Fibroblast of lung (primary cell): ENCODE measurements at regions not wholly inside any gene's neighbourhood (a gene's known extent, or its start where the extent isn't known, plus 50 kb on each side); places are given as distances from the start of the nearest gene placed in this dataset.

Source experiments
- DNase-seq, 2 donors: peaks; one replicate each; pipeline versions ENCODE4 v3.0.0 to v3.0.0-alpha.2; 2010; ENCODE audit warnings: low read depth in 2 of 2
- H2AFZ ChIP-seq: 2 replicates; pipeline ENCODE4 v1.5.1; 2012; ENCODE audit warnings: low read length, control low read depth, inconsistent platforms
- H3K27ac ChIP-seq: 2 replicates; pipeline ENCODE4 v1.5.1; 2011; ENCODE audit warnings: low read length, control low read depth; ENCODE audit not compliant: insufficient read depth
- H3K27me3 ChIP-seq: 2 replicates; pipeline ENCODE4 v1.5.1; 2011; ENCODE audit warnings: mild to moderate bottlenecking, low read length; ENCODE audit not compliant: control insufficient read depth, insufficient read depth
- H3K36me3 ChIP-seq: 2 replicates; pipeline ENCODE4 v1.5.1; 2011; ENCODE audit warnings: low read length; ENCODE audit not compliant: control insufficient read depth, insufficient read depth
- H3K4me1 ChIP-seq: 2 replicates; pipeline ENCODE4 v1.5.1; 2011; ENCODE audit warnings: low read length; ENCODE audit not compliant: control insufficient read depth, insufficient read depth; ENCODE audit errors: extremely low read depth
- H3K4me2 ChIP-seq: 2 replicates; pipeline ENCODE4 v1.5.1; 2011; ENCODE audit warnings: low read length, control low read depth; ENCODE audit not compliant: insufficient read depth; ENCODE audit errors: extremely low read depth
- H3K4me3 ChIP-seq, 4 experiments: fragments of 200-600 bp in 1 of 4; sonication (generic) in 1 of 4; replicated peaks in 1 of 4; 2 replicates each; pipeline ENCODE4 v1.5.1; 2011 to 2016; ENCODE audit warnings: low read length in 4 of 4, low read depth in 3 of 4, mild to moderate bottlenecking in 3 of 4, control low read depth in 2 of 4, inconsistent platforms in 1 of 4, mixed read lengths in 1 of 4; ENCODE audit not compliant: insufficient read depth in 1 of 4; ENCODE audit errors: control extremely low read depth in 1 of 4
- H3K79me2 ChIP-seq: 2 replicates; pipeline ENCODE4 v1.5.1; 2012; ENCODE audit warnings: mild to moderate bottlenecking, low read length, inconsistent platforms; ENCODE audit not compliant: control insufficient read depth, insufficient read depth
- H3K9ac ChIP-seq: 2 replicates; pipeline ENCODE4 v1.5.1; 2011; ENCODE audit warnings: mild to moderate bottlenecking, low read length, control low read depth; ENCODE audit not compliant: insufficient read depth
- H3K9me3 ChIP-seq: 2 replicates; pipeline ENCODE4 v1.5.1; 2012; ENCODE audit warnings: low read depth, low read length; ENCODE audit not compliant: control insufficient read depth, insufficient read depth
- H4K20me1 ChIP-seq: 2 replicates; pipeline ENCODE4 v1.5.1; 2011; ENCODE audit warnings: low read length; ENCODE audit not compliant: control insufficient read depth, insufficient read depth; ENCODE audit errors: extremely low read depth
- EZH2 ChIP-seq: IDR thresholded peaks from 2 replicates; pipeline ENCODE4 v1.5.1; 2012; ENCODE audit warnings: low read length, control low read depth, mild to moderate bottlenecking; ENCODE audit errors: missing control alignments
- TF ChIP-seq, protein P1 (sequence below), 2 donors: IDR thresholded peaks in 1 of 2; conservative IDR thresholded peaks in 1 of 2; 1 replicate in 1 of 2; 2 replicates in 1 of 2; pipeline ENCODE4 v1.5.1; 2011 to 2012; ENCODE audit warnings: low read length in 2 of 2, control low read depth in 1 of 2, inconsistent platforms in 1 of 2, low read depth in 1 of 2, mild to moderate bottlenecking in 1 of 2

DNA sequence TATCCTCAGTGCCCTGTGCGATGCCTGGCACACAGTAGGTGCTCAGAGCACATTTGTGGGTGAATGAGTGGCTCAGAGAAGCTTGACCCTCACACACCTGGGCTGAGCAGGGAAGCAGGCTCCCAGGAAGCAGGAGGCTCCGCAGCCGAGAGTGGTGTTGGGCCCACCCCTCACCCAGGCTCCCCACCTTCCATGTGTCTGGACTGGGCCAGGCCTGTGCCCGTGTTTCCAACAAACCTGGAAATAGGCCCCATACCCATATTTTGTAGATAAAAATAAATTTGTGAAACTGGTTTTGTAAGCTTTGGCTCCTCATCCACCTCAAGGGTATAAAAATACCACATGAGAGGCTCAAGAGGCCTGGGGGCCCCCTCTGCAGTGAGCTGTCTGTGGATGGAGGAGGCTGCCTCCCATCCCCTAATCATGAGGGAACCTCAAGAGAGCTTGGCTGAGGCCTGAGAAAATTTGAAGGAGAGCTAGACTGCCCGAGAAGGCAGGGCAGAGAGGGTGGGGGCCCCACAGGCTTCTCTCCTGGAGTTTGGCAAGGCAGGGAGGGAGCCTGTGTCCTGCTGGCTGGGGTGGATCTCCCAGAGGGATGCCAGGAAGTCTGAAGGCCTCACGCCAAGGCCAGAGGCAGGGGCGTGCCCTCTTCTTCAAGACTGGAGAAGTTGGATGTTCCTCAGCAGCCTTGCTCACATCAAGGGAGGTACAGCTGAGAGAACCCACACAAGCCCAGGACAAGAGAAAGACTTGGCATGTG, 147.0 kb upstream of the NECTIN1 start:
- no peak for DNase-seq
- H3K4me1 ChIP-seq: no peaks in the 10 kb centered on the region
- TF ChIP-seq, protein P1, sequence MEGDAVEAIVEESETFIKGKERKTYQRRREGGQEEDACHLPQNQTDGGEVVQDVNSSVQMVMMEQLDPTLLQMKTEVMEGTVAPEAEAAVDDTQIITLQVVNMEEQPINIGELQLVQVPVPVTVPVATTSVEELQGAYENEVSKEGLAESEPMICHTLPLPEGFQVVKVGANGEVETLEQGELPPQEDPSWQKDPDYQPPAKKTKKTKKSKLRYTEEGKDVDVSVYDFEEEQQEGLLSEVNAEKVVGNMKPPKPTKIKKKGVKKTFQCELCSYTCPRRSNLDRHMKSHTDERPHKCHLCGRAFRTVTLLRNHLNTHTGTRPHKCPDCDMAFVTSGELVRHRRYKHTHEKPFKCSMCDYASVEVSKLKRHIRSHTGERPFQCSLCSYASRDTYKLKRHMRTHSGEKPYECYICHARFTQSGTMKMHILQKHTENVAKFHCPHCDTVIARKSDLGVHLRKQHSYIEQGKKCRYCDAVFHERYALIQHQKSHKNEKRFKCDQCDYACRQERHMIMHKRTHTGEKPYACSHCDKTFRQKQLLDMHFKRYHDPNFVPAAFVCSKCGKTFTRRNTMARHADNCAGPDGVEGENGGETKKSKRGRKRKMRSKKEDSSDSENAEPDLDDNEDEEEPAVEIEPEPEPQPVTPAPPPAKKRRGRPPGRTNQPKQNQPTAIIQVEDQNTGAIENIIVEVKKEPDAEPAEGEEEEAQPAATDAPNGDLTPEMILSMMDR (conservative IDR thresholded peaks at IDR 0.05 in 1 of 2, IDR thresholded peaks at IDR 0.05 in 1 of 2; ENCODE audit: low read depth in 1 of 2, low read length in 2 of 2): no peak
- TF ChIP-seq EZH2: no peak

DNA sequence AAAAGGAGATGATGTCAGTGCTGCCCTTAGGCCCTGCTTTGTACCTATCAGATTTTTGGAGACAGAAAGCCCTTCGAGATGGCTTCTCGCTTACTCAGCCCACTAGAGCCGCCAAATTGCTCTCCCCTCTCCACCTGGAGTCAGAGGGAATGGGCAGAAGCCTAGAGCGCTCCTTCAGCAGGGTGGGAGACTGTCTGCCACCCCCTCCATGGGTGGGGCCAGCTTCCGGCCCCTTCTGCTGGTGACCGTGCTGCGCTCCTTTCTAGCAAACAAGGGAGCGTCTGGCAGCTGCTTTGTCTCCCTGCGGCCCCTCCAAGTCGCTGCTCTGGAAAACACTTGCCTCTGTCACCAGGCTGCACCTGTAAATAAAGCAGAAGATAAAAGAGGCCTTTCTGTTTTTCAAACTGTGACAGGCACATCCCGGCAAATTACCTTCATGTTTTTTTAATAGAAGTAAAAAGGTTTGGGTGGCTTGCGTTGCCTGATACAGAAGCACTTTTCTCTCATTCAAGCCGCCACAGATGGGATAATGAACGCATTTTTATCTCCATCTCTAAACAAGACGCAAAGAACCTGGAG, 145.7 kb upstream of the NECTIN1 start:
- no peaks in the 10 kb centered on the region for H3K4me1 ChIP-seq
- no peaks in the 10 kb centered on the region for H3K36me3 ChIP-seq
- H3K9me3 ChIP-seq: no peaks in the 10 kb centered on the region
- H3K27me3 ChIP-seq: no peaks in the 10 kb centered on the region
- H3K79me2 ChIP-seq: no peaks in the 10 kb centered on the region
- no peak for TF ChIP-seq EZH2
- TF ChIP-seq, protein P1 (conservative IDR thresholded peaks at IDR 0.05 in 1 of 2, IDR thresholded peaks at IDR 0.05 in 1 of 2; ENCODE audit: low read depth in 1 of 2, low read length in 2 of 2): no peak
- DNase-seq: no peak
- H3K27ac ChIP-seq: no peak overlapping the region
- no peaks in the 10 kb centered on the region for H4K20me1 ChIP-seq
- H3K9ac ChIP-seq: no peak overlapping the region
- no peak overlapping the region for H3K4me2 ChIP-seq
- H2AFZ ChIP-seq: no peak overlapping the region
- H3K4me3 ChIP-seq: no peak overlapping the region

More for the DNA sequence above, 147.0 kb upstream of the NECTIN1 start:
- no peaks in the 10 kb centered on the region for H3K9me3 ChIP-seq
- no peaks in the 10 kb centered on the region for H4K20me1 ChIP-seq
- H3K4me2 ChIP-seq: no peak overlapping the region
- no peak overlapping the region for H3K4me3 ChIP-seq
- no peak overlapping the region for H3K9ac ChIP-seq
- no peaks in the 10 kb centered on the region for H3K27me3 ChIP-seq
- no peaks in the 10 kb centered on the region for H3K36me3 ChIP-seq
- no peaks in the 10 kb centered on the region for H3K79me2 ChIP-seq
- H3K27ac ChIP-seq: no peak overlapping the region
- H2AFZ ChIP-seq: no peak overlapping the region

DNA sequence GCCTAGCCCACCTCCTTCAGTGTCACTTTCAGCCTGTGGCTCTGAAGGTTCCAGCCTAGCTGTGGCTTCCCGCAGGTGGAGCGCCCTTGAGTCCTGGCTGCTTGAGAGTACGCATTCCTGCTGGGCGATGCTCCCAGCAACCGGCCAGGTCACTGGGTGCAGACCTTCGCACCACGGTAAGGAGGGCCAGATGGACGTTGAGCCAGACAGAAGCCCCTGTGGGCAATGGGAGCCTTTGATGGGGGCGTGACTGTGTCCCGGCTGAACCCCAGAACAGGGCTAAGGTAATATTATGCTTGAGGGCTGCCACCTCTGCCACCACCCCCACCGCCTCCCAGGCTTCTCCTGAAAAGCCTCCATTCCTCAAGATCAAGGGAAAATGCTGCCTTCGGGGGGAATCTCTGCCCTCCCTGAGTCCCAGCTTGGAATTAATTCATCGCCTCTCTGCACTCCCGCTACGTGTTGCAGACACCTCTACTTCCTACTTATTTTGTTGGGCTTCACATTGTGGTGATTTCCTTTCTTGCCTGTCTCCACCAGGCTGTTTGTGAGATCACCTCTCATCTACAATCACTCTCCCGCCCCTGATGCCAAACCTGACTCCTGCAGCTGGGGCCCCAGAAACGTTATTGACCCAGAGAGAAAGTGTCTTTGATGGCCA, 144.9 kb upstream of the NECTIN1 start:
- H4K20me1 ChIP-seq: no peaks in the 10 kb centered on the region
- H3K9me3 ChIP-seq: no peaks in the 10 kb centered on the region
- no peak overlapping the region for H3K9ac ChIP-seq
- H3K4me3 ChIP-seq: no peak overlapping the region
- no peaks in the 10 kb centered on the region for H3K27me3 ChIP-seq
- H3K4me2 ChIP-seq: no peak overlapping the region
- H3K4me1 ChIP-seq: no peaks in the 10 kb centered on the region
- H3K27ac ChIP-seq: no peak overlapping the region
- no peak for DNase-seq
- no peaks in the 10 kb centered on the region for H3K36me3 ChIP-seq
- H2AFZ ChIP-seq: no peak overlapping the region
- no peaks in the 10 kb centered on the region for H3K79me2 ChIP-seq
- TF ChIP-seq, protein P1 (conservative IDR thresholded peaks at IDR 0.05 in 1 of 2, IDR thresholded peaks at IDR 0.05 in 1 of 2; ENCODE audit: low read depth in 1 of 2, low read length in 2 of 2): no peak
- no peak for TF ChIP-seq EZH2
